Peyer's patch (tissue), 4 donors: ENCODE measurements at regions not wholly inside any gene's neighbourhood (a gene's known extent, or its start where the extent isn't known, plus 50 kb on each side); places are given as distances from the start of the nearest gene placed in this dataset.

Experiments
- DNase-seq, 3 donors: peaks; one replicate each; pipeline ENCODE4 v3.0.0-alpha.2; 2017 to 2019
- H3K27ac ChIP-seq, 4 donors: fragments of 200-600 bp; sonication (generic); one replicate each; pipeline ENCODE4 v1.5.1; 2016 to 2019
- H3K27me3 ChIP-seq, 2 donors: fragments of 200-600 bp; sonication (generic); one replicate each; pipeline ENCODE4 v1.5.1; 2019
- H3K36me3 ChIP-seq, 3 donors: fragments of 200-600 bp; sonication (generic); one replicate each; pipeline ENCODE4 v1.5.1; 2016 to 2019
- H3K4me1 ChIP-seq, 4 donors: fragments of 200-600 bp; sonication (generic); one replicate each; pipeline ENCODE4 v1.5.1; 2016 to 2019
- H3K4me3 ChIP-seq, 4 donors: fragments of 200-600 bp; sonication (generic); 1 replicate in 3 of 4; 2 replicates in 1 of 4; pipeline ENCODE4 v1.5.1; 2016 to 2019; ENCODE audit warnings: mild to moderate bottlenecking in 1 of 4
- H3K9me3 ChIP-seq, 4 donors: fragments of 200-600 bp; sonication (generic); one replicate each; pipeline ENCODE4 v1.5.1; 2016 to 2019; ENCODE audit warnings: mild to moderate bottlenecking in 1 of 4
- POLR2A ChIP-seq, 2 donors: fragments of 450-650 bp; IDR thresholded peaks; one replicate each; pipeline ENCODE4 v1.5.1; 2017; ENCODE audit warnings: antibody characterized with exemption in 2 of 2, mild to moderate bottlenecking in 2 of 2, moderate library complexity in 2 of 2
- TF ChIP-seq, protein P1 (sequence below), 6 experiments: fragments of 450-650 bp in 4 of 6; fragments of 200-600 bp in 2 of 6; sonication (generic) in 1 of 6; IDR thresholded peaks; one replicate each; pipeline ENCODE4 v1.5.1; 2017 to 2019; ENCODE audit warnings: antibody characterized with exemption in 6 of 6, mild to moderate bottlenecking in 3 of 6, moderate library complexity in 1 of 6

DNA sequence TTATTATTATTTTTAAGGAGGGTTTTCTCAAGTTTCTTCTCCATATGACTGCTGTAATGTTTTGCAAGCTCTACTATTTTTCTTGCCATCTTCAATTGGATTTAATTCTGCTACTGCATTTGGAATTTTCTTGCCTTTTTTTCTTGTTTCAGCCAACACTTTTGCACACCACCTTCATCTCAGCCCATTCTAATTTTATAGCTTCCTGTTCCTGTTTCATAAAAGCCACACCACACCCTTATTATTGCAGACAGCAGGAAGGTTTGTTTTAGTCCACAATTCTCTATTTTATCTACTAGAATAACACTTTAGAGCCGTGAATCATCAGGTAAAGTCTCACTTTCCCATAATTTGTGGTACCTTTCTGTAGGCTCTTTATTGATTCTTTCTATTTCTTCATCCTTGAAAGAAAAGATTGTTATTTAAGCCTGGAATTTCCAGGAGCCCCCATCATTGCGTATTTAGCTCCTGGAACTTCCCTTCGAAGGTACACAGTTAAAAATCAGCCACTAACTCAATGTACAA, 209.3 kb upstream of the TBX20 start:
- H3K27ac ChIP-seq, result no peak overlapping the region
- no peaks in the 10 kb centered on the region for H3K27me3 ChIP-seq
- H3K4me1 ChIP-seq, result no peaks in the 10 kb centered on the region
- H3K36me3 ChIP-seq, result no peaks in the 10 kb centered on the region
- DNase-seq, result no peak
- no peak overlapping the region for H3K4me3 ChIP-seq
- TF ChIP-seq, protein P1, sequence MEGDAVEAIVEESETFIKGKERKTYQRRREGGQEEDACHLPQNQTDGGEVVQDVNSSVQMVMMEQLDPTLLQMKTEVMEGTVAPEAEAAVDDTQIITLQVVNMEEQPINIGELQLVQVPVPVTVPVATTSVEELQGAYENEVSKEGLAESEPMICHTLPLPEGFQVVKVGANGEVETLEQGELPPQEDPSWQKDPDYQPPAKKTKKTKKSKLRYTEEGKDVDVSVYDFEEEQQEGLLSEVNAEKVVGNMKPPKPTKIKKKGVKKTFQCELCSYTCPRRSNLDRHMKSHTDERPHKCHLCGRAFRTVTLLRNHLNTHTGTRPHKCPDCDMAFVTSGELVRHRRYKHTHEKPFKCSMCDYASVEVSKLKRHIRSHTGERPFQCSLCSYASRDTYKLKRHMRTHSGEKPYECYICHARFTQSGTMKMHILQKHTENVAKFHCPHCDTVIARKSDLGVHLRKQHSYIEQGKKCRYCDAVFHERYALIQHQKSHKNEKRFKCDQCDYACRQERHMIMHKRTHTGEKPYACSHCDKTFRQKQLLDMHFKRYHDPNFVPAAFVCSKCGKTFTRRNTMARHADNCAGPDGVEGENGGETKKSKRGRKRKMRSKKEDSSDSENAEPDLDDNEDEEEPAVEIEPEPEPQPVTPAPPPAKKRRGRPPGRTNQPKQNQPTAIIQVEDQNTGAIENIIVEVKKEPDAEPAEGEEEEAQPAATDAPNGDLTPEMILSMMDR (IDR thresholded peaks at IDR 0.05), result no peak
- TF ChIP-seq POLR2A (IDR thresholded peaks at IDR 0.05), result no peak
- H3K9me3 ChIP-seq, result no peaks in the 10 kb centered on the region

DNA sequence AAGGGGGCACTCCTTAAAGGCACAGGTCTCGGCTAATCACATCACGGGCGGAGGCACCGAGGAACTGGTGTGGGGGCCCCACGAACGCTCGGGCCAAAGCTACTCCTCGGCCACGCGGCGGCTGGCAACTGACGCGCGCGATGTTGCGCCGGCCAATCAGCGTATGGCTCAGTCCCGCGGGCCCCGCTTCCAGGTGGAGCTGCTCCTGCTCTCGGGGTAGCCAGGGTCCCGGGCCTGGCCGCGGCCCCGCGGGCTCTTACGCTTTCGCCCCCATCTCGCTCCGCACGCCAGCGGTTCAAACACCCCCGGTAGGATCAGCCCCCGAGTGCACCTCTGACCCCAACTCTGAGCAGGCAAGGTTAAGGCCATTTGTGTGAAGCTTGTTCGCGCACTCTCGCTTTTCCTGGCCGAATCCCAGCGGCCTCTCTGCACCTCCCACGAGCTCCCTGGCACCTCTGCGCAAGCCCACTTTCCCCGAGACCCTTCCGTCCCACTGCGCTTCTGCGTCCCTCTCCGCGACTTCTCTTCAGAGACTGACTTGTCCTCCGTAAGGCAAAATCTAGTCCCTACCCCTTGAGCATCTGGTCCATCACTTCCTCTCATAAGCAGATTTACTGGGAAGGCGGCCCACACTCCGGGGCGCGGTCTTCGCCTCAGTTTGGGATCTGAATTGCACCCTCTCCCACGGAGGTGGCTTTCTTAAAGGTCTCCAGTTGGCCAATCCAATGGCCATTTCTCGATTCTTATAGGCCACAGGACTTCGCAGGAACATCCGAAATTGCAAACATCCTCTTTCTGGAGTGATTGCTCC, 200.9 kb upstream of the TBX20 start:
- Histone ChIP-seq H3K36me3 (no peaks in the 10 kb centered on the region), H3K4me3 (no peak overlapping the region), H3K27ac (no peak overlapping the region), H3K9me3 (peaks cover 0 to 3% (median 0%) of the 10 kb centered on the region in 4 donors), H3K4me1 (peaks cover 0 to 6% (median 0%) of the 10 kb centered on the region in 4 donors), H3K27me3 (no peaks in the 10 kb centered on the region)
- TF ChIP-seq, protein P1 (IDR thresholded peaks at IDR 0.05), result no peak
- no peak for TF ChIP-seq POLR2A (IDR thresholded peaks at IDR 0.05)
- DNase-seq, result no peak

DNA sequence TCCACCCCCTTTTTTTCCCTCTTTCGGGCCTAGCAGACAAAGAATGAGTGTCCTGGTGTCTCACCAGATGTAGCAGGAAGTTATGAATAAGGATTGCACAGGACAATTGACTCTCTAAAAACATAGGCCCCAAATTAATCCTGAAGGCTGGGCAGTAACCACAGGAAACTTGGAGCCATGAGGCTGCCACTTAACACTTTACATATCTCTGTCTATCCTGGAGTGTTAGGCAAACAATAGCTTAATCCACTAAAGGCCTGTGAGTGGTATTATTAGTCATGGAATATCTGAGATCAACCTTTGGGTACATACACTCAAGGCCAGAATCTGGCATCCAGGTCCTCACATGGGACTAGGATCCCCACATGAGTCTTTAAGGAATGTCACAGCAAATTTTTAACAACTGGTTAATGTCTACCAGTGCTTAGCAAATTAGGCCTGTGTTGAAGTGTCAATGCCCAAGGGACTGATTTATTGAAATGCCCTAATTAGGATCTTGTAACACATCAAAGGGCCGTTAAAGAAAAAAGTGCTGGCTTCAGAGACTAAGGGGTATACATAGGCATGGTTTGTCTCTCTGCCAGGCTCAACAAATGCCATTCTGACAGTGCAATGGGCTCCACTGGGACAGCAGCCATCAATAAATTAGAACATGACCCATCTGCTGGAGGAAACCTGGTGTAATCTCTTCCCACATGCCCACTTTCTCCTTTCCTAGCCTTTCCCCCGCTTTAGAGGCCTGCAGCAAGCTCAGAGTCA, 196.7 kb upstream of the TBX20 start:
- H3K9me3 ChIP-seq, result no peaks in the 10 kb centered on the region
- no peaks in the 10 kb centered on the region for H3K36me3 ChIP-seq
- TF ChIP-seq, protein P1 (IDR thresholded peaks at IDR 0.05), result no peak
- TF ChIP-seq POLR2A (IDR thresholded peaks at IDR 0.05), result no peak
- no peaks in the 10 kb centered on the region for H3K27me3 ChIP-seq
- no peak overlapping the region for H3K27ac ChIP-seq
- peaks cover 0 to 6% (median 0%) of the 10 kb centered on the region in 4 donors for H3K4me1 ChIP-seq
- DNase-seq, result no peak
- no peak overlapping the region for H3K4me3 ChIP-seq

DNA sequence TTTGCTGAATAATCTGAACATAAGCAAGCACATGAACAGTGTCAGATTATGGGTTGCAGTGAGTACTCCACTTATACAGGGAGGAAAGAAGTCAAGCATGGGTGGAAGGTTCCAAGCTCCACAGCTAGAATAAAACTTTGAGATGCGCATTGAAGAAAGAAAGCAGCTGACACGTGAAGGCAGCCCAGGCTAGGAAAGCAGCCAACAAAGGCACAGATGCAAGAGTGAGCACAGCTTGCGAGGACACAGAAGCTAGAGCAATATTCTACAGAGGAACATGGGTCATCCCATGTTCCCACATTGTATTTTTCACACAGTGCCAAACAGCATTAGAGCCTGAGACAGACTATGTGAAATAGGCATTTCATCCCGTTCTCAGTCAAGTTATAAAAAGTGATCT, 194.6 kb upstream of the TBX20 start:
- H3K4me1 ChIP-seq, result no peaks in the 10 kb centered on the region
- H3K27me3 ChIP-seq, result no peaks in the 10 kb centered on the region
- TF ChIP-seq, protein P1 (IDR thresholded peaks at IDR 0.05), result no peak
- no peak for TF ChIP-seq POLR2A (IDR thresholded peaks at IDR 0.05)

DNA sequence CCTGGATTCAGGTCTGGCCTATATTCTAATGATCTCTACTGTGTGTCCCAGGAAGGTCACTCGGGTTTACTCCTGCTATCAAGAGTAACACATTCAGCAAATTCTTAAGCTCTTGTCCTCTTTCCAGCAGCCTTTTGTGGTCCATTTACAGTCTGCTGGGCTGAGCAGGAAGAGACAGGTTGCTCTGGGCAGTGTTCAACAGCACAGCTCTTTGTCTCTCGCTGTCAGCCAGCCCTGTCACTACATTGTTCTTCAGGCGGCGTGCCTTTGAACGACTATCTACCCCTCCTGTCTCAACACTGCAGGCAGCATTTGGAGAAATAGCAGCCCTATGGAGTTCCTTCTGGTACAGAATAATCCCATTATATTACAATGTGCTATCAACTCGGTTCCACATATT, 192.2 kb upstream of the TBX20 start:
- Histone ChIP-seq H3K4me3 (no peak overlapping the region), H3K4me1 (no peaks in the 10 kb centered on the region), H3K36me3 (no peaks in the 10 kb centered on the region), H3K27me3 (no peaks in the 10 kb centered on the region), H3K9me3 (no peaks in the 10 kb centered on the region), H3K27ac (no peak overlapping the region)
- TF ChIP-seq POLR2A (IDR thresholded peaks at IDR 0.05), result no peak
- TF ChIP-seq, protein P1 (IDR thresholded peaks at IDR 0.05), result no peak
- no peak for DNase-seq

More for the DNA sequence above, 194.6 kb upstream of the TBX20 start:
- no peak for DNase-seq
- Histone ChIP-seq H3K36me3 (no peaks in the 10 kb centered on the region), H3K9me3 (no peaks in the 10 kb centered on the region), H3K4me3 (no peak overlapping the region), H3K27ac (no peak overlapping the region)
